ENCODE measurements at regions not wholly inside any gene's neighbourhood (a gene's known extent, or its start where the extent isn't known, plus 50 kb on each side); places are given as distances from the start of the nearest gene placed in this dataset.

GRCh38 chr15:96551196-96551595, 220.7 kb downstream of the NR2F2 start:
- TF ChIP-seq POLR2AphosphoS5 (IDR thresholded peaks at IDR 0.05) (no peak), POLR2A (IDR thresholded peaks at IDR 0.05) (no peak)

All from breast epithelium (tissue), 3 donors.